ENCODE measurements at regions not wholly inside any gene's neighbourhood (a gene's known extent, or its start where the extent isn't known, plus 50 kb on each side); places are given as distances from the start of the nearest gene placed in this dataset.

- no peak for DNase-seq (ENCODE audit: low spot score)
These were observed 316.9 kb upstream of the PRDM1 start for GRCh38 chr6:105769197-105769596.

- DNase-seq (ENCODE audit: low spot score) = no peak
These were observed 318.6 kb upstream of the PRDM1 start for GRCh38 chr6:105767541-105767940.

- DNase-seq (ENCODE audit: low spot score) = no peak
These were observed 320.9 kb upstream of the PRDM1 start for GRCh38 chr6:105765239-105765638.

GRCh38 chr6:105764315-105764714 is 321.8 kb upstream of the PRDM1 start:
- DNase-seq (ENCODE audit: low spot score) = no peak

- no peak for DNase-seq (ENCODE audit: low spot score)
These were observed 322.3 kb upstream of the PRDM1 start for GRCh38 chr6:105763866-105764265.

- no peak for DNase-seq (ENCODE audit: low spot score)
These were observed 325.4 kb upstream of the PRDM1 start for GRCh38 chr6:105760746-105761145.

- peak; percentile 50 for DNase-seq (ENCODE audit: low spot score)
These were observed 326.2 kb upstream of the PRDM1 start for GRCh38 chr6:105759946-105760345.

- no peak for DNase-seq (ENCODE audit: low spot score)
These were observed 327.1 kb upstream of the PRDM1 start for GRCh38 chr6:105759015-105759414.

- DNase-seq (ENCODE audit: low spot score) = no peak
These were observed 328.5 kb upstream of the PRDM1 start for GRCh38 chr6:105757512-105758200.

GRCh38 chr6:105755885-105756284 is 330.3 kb upstream of the PRDM1 start:
- DNase-seq (ENCODE audit: low spot score) = no peak

- no peak for DNase-seq (ENCODE audit: low spot score)
These were observed 332.4 kb upstream of the PRDM1 start for GRCh38 chr6:105753620-105754211.

- no peak for DNase-seq (ENCODE audit: low spot score)
These were observed 332.9 kb upstream of the PRDM1 start for GRCh38 chr6:105753207-105753606.

GRCh38 chr6:105750089-105750488 is 336.0 kb upstream of the PRDM1 start:
- DNase-seq (ENCODE audit: low spot score) = no peak

- peak; percentile 23 for DNase-seq (ENCODE audit: low spot score)
These were observed 337.4 kb upstream of the PRDM1 start for GRCh38 chr6:105748737-105749161.

- no peak for DNase-seq (ENCODE audit: low spot score)
These were observed 338.2 kb upstream of the PRDM1 start for GRCh38 chr6:105747823-105748405.

- no peak for DNase-seq (ENCODE audit: low spot score)
These were observed 339.6 kb upstream of the PRDM1 start for GRCh38 chr6:105746509-105746908.

GRCh38 chr6:105746130-105746505 is 340.0 kb upstream of the PRDM1 start:
- DNase-seq (ENCODE audit: low spot score) = no peak

GRCh38 chr6:105745464-105746129 is 340.5 kb upstream of the PRDM1 start:
- no peak for DNase-seq (ENCODE audit: low spot score)

GRCh38 chr6:105744815-105745214 is 341.3 kb upstream of the PRDM1 start:
- no peak for DNase-seq (ENCODE audit: low spot score)

GRCh38 chr6:105740946-105741645 is 338.2 kb upstream of the PREP start:
- DNase-seq (ENCODE audit: low spot score) = no peak

GRCh38 chr6:105739764-105740163 is 336.9 kb upstream of the PREP start:
- DNase-seq (ENCODE audit: low spot score) = no peak

- DNase-seq (ENCODE audit: low spot score) = peak; percentile 8
These were observed 330.8 kb upstream of the PREP start for GRCh38 chr6:105733556-105734162.
